GM18517 (cell line): ENCODE measurements at regions not wholly inside any gene's neighbourhood (a gene's known extent, or its start where the extent isn't known, plus 50 kb on each side); places are given as distances from the start of the nearest gene placed in this dataset.
"Not testable (repeated sequence)": the region's sequence is repeated elsewhere in the genome, so short reads cannot be mapped to it uniquely, and the experiment has no call there.

ENCODE experiments used
- ATAC-seq: cut with Tn5 transposase; IDR thresholded peaks from one replicate; pipeline ENCODE4 v1.9.1; 2021; ENCODE audit warnings: mild to moderate bottlenecking, moderate library complexity; ENCODE audit not compliant: unreplicated experiment

GRCh38 chr9:87041553-87042235 lies 94.4 kb upstream of the GAS1 start:
- ATAC-seq = not testable (repeated sequence)

- not testable (repeated sequence) for ATAC-seq
These were observed 102.8 kb upstream of the GAS1 start for GRCh38 chr9:87049929-87050608.

GRCh38 chr9:87054999-87055686 lies 107.8 kb upstream of the GAS1 start:
- no peak for ATAC-seq

- no peak for ATAC-seq
These were observed 112.5 kb upstream of the GAS1 start for GRCh38 chr9:87059772-87060171.

GRCh38 chr9:87062746-87063145 lies 115.4 kb upstream of the GAS1 start:
- ATAC-seq = no peak

- ATAC-seq = no peak
These were observed 115.9 kb upstream of the GAS1 start for GRCh38 chr9:87063246-87063645.

- ATAC-seq = no peak
These were observed 116.6 kb upstream of the GAS1 start for GRCh38 chr9:87063871-87064270.

- ATAC-seq = no peak
These were observed 117.0 kb upstream of the GAS1 start for GRCh38 chr9:87064311-87064710.

- ATAC-seq = no peak
These were observed 118.7 kb upstream of the GAS1 start for GRCh38 chr9:87065981-87066380.

- no peak for ATAC-seq
These were observed 120.1 kb upstream of the GAS1 start for GRCh38 chr9:87067426-87067825.

- ATAC-seq = no peak
These were observed 121.0 kb upstream of the GAS1 start for GRCh38 chr9:87068177-87068840.

GRCh38 chr9:87069690-87070089 lies 122.4 kb upstream of the GAS1 start:
- no peak for ATAC-seq

GRCh38 chr9:87070336-87070735 lies 123.0 kb upstream of the GAS1 start:
- ATAC-seq = no peak

- no peak for ATAC-seq
These were observed 124.2 kb upstream of the GAS1 start for GRCh38 chr9:87071473-87071872.

GRCh38 chr9:87073692-87074091 lies 126.4 kb upstream of the GAS1 start:
- ATAC-seq = no peak

- no peak for ATAC-seq
These were observed 128.2 kb upstream of the GAS1 start for GRCh38 chr9:87075537-87075936.

GRCh38 chr9:87076825-87077224 lies 129.5 kb upstream of the GAS1 start:
- no peak for ATAC-seq

GRCh38 chr9:87077986-87078385 lies 130.7 kb upstream of the GAS1 start:
- ATAC-seq = no peak

GRCh38 chr9:87080512-87081264 lies 133.4 kb upstream of the GAS1 start:
- ATAC-seq = no peak

- ATAC-seq = no peak
These were observed 134.2 kb upstream of the GAS1 start for GRCh38 chr9:87081503-87081902.

GRCh38 chr9:87083986-87084385 lies 136.7 kb upstream of the GAS1 start:
- ATAC-seq = no peak
